SK-N-SH treated with all-trans-retinoic acid at 6 μM for 48 hours (cell line): ENCODE measurements at regions not wholly inside any gene's neighbourhood (a gene's known extent, or its start where the extent isn't known, plus 50 kb on each side); places are given as distances from the start of the nearest gene placed in this dataset.

ENCODE experiments used
- ARNTL ChIP-seq: fragments of 450-650 bp; formaldehyde crosslinking; IDR thresholded peaks from 2 replicates; pipeline ENCODE4 v1.5.0; 2020; ENCODE audit warnings: low read depth, mild to moderate bottlenecking, moderate library complexity, borderline replicate concordance
- CREB5 ChIP-seq: fragments of 250-450 bp; sonication (Bioruptor Pico); IDR thresholded peaks from 2 replicates; pipeline ENCODE4 v1.5.1; 2020; ENCODE audit warnings: low read depth, mild to moderate bottlenecking, moderate library complexity
- CSDC2 ChIP-seq: fragments of 250-450 bp; sonication (Bioruptor Pico); IDR thresholded peaks from 2 replicates; pipeline ENCODE4 v1.5.0; 2020; ENCODE audit warnings: mild to moderate bottlenecking, moderate library complexity
- GLIS3 ChIP-seq: fragments of 250-450 bp; sonication (Bioruptor Pico); IDR thresholded peaks from 2 replicates; pipeline ENCODE4 v1.5.0; 2020; ENCODE audit warnings: mild to moderate bottlenecking, moderate library complexity
- ISL1 ChIP-seq: fragments of 250-450 bp; sonication (Bioruptor Pico); IDR thresholded peaks from 2 replicates; pipeline ENCODE4 v2.1.2; 2022; ENCODE audit warnings: mild to moderate bottlenecking, moderate library complexity
- OSR1 ChIP-seq: fragments of 250-450 bp; sonication (Bioruptor Pico); IDR thresholded peaks from 2 replicates; pipeline ENCODE4 v1.8.0; 2022; ENCODE audit warnings: moderate library complexity, mild to moderate bottlenecking, inconsistent platforms
- PATZ1 ChIP-seq: fragments of 250-450 bp; sonication (Bioruptor Pico); IDR thresholded peaks from 2 replicates; pipeline ENCODE4 v1.8.0; 2020; ENCODE audit warnings: mild to moderate bottlenecking, moderate library complexity, borderline replicate concordance
- PPARA ChIP-seq: fragments of 250-450 bp; sonication (Bioruptor Pico); IDR thresholded peaks from 2 replicates; pipeline ENCODE4 v1.5.0; 2020; ENCODE audit warnings: mild to moderate bottlenecking, borderline replicate concordance
- RARB ChIP-seq: fragments of 250-450 bp; sonication (Bioruptor Pico); IDR thresholded peaks from 2 replicates; pipeline ENCODE4 v1.8.0; 2021; ENCODE audit warnings: mild to moderate bottlenecking, moderate library complexity
- SNAI2 ChIP-seq: fragments of 250-450 bp; sonication (Bioruptor Pico); IDR thresholded peaks from 2 replicates; pipeline ENCODE4 v1.5.0; 2020; ENCODE audit warnings: mild to moderate bottlenecking, moderate library complexity
- TCF4 ChIP-seq: fragments of 250-450 bp; sonication (Bioruptor Pico); IDR thresholded peaks from 2 replicates; pipeline ENCODE4 v1.8.0; 2021; ENCODE audit warnings: mild to moderate bottlenecking, moderate library complexity, borderline replicate concordance
- ZFP30 ChIP-seq: fragments of 450-650 bp; formaldehyde crosslinking; IDR thresholded peaks from 2 replicates; pipeline ENCODE4 v1.5.0; 2022; ENCODE audit warnings: mild to moderate bottlenecking, moderate library complexity
- ZNF8 ChIP-seq: fragments of 450-650 bp; formaldehyde crosslinking; IDR thresholded peaks from 2 replicates; pipeline ENCODE4 v1.5.0; 2020; ENCODE audit warnings: mild to moderate bottlenecking, moderate library complexity

- no peak for TF ChIP-seq RARB (CRISPR knock-in tag)
- no peak for TF ChIP-seq ZFP30
- no peak for TF ChIP-seq CSDC2 (CRISPR knock-in tag)
- TF ChIP-seq TCF4 (CRISPR knock-in tag) = no peak
- no peak for TF ChIP-seq OSR1 (CRISPR knock-in tag)
- TF ChIP-seq PATZ1 (CRISPR knock-in tag) = no peak
- TF ChIP-seq SNAI2 (CRISPR knock-in tag) = no peak
- no peak for TF ChIP-seq CREB5 (CRISPR knock-in tag)
- no peak for TF ChIP-seq ARNTL (CRISPR knock-in tag)
- TF ChIP-seq PPARA (CRISPR knock-in tag) = no peak
- no peak for TF ChIP-seq ISL1 (CRISPR knock-in tag)
- TF ChIP-seq GLIS3 = no peak
- TF ChIP-seq ZNF8 (CRISPR knock-in tag) = no peak
These were observed 146.7 kb upstream of the VANGL1 start for GRCh38 chr1:115495111-115495510.
